ENCODE measurements at regions not wholly inside any gene's neighbourhood (a gene's known extent, or its start where the extent isn't known, plus 50 kb on each side); places are given as distances from the start of the nearest gene placed in this dataset.

GRCh38 chr13:40368127-40368891 is 298.1 kb downstream of the FOXO1 start:
- TF ChIP-seq POLR2A (IDR thresholded peaks at IDR 0.05) (no peak), CTCF (IDR thresholded peaks at IDR 0.05) (no peak)
